GM12878 (cell line): ENCODE measurements at regions not wholly inside any gene's neighbourhood (a gene's known extent, or its start where the extent isn't known, plus 50 kb on each side); places are given as distances from the start of the nearest gene placed in this dataset.

Experiments used
- ATAC-seq: fragments of 200-7000 bp; cut with Tn5 transposase; 3 replicates; pipeline ENCODE4 v1.9.1; 2020; ENCODE audit warnings: mild to moderate bottlenecking, moderate library complexity
- BruUV-seq: library from RNA; stranded (reverse); fragments of 400-500 nt; replicated peaks from 2 replicates; lab custom pipeline; 2021; lab: Mats Ljungman, UMichigan
- CTCF ChIA-PET: fragments of 300-600 bp; sonication (Branson Sonifier 250); formaldehyde crosslinking; extraction: SDS; loops from one replicate; lab custom pipeline; 2021; ENCODE audit warnings: inconsistent platforms; lab: Yijun Ruan, JAX
- POLR2A ChIA-PET: fragments of 350-600 bp; formaldehyde crosslinking; extraction: SDS; loops from one replicate; lab custom pipeline; 2021; ENCODE audit warnings: inconsistent platforms; lab: Charles Lee
- RAD21 ChIA-PET: fragments of 300-600 bp; sonication (Branson Sonifier 250); formaldehyde crosslinking; loops from one replicate; lab custom pipeline; 2023; ENCODE audit warnings: antibody characterized with exemption; ENCODE audit not compliant: unreplicated experiment; lab: Charles Lee
- SMC1A ChIA-PET: fragments of 300-600 bp; sonication (Branson Sonifier 250); formaldehyde crosslinking; loops from one replicate; lab custom pipeline; 2023; ENCODE audit not compliant: unreplicated experiment, uncharacterized antibody; lab: Charles Lee
- DNase-seq: peaks from one replicate; pipeline ENCODE4 v3.0.0-alpha.2; 2011; ENCODE audit warnings: low read depth, low spot score
- FAIRE-seq: peaks from 3 replicates; lab custom pipeline; 2011; peaks lifted over from hg19 to GRCh38; lab: Jason Lieb, UNC
- H2AFZ ChIP-seq: 2 replicates; pipeline ENCODE4 v1.6.0; 2011; ENCODE audit warnings: low read depth, low read length, control low read depth; ENCODE audit not compliant: control insufficient read depth
- H3K27ac ChIP-seq: 2 replicates; pipeline ENCODE4 v1.5.1; 2011; ENCODE audit warnings: control low read depth; ENCODE audit not compliant: control insufficient read depth, insufficient read depth
- H3K27me3 ChIP-seq, 2 experiments: replicated peaks in 1 of 2; 2 replicates each; pipeline versions ENCODE4 v1.6.0 to v1.6.1; 2011; ENCODE audit warnings: low read length in 1 of 2; ENCODE audit not compliant: control insufficient read depth in 2 of 2, insufficient read depth in 2 of 2
- H3K36me3 ChIP-seq, 2 experiments: 2 replicates each; pipeline ENCODE4 v1.5.1; 2011; ENCODE audit warnings: low read length in 1 of 2; ENCODE audit not compliant: control insufficient read depth in 2 of 2, insufficient read depth in 2 of 2
- H3K4me1 ChIP-seq: 2 replicates; pipeline ENCODE4 v1.6.1; 2011; ENCODE audit warnings: mild to moderate bottlenecking, low read length, moderate library complexity, mixed read lengths; ENCODE audit not compliant: control insufficient read depth, insufficient read depth
- H3K4me2 ChIP-seq: 2 replicates; pipeline ENCODE4 v1.6.0; 2011; ENCODE audit warnings: control low read depth; ENCODE audit not compliant: control insufficient read depth, insufficient read depth
- H3K4me3 ChIP-seq: fragments of 200-600 bp; sonication (generic); 2 replicates; pipeline ENCODE4 v1.5.1; 2016
- H3K79me2 ChIP-seq: 2 replicates; pipeline ENCODE4 v1.6.0; 2011; ENCODE audit warnings: low read length; ENCODE audit not compliant: control insufficient read depth, insufficient read depth
- H3K9ac ChIP-seq: 2 replicates; pipeline ENCODE4 v1.8.0; 2011; ENCODE audit warnings: low read length, control low read depth, mixed read lengths; ENCODE audit not compliant: control insufficient read depth, insufficient read depth
- H3K9me3 ChIP-seq: replicated peaks from 3 replicates; pipeline ENCODE4 v1.5.1; 2011; ENCODE audit warnings: mild to moderate bottlenecking, low read length; ENCODE audit not compliant: control insufficient read depth, insufficient read depth
- H4K20me1 ChIP-seq: 2 replicates; pipeline ENCODE4 v1.6.0; 2011; ENCODE audit not compliant: control insufficient read depth, insufficient read depth
- ATF3 ChIP-seq: IDR thresholded peaks from 2 replicates; pipeline ENCODE4 v1.6.1; 2011; ENCODE audit warnings: low read depth, mild to moderate bottlenecking, low read length, moderate library complexity, borderline replicate concordance; ENCODE audit errors: extremely low read depth
- CEBPB ChIP-seq, 2 experiments: fragments of 150-350 bp in 1 of 2; IDR thresholded peaks; 2 replicates each; pipeline ENCODE4 v1.6.1; 2012 to 2014; ENCODE audit warnings: low read depth in 2 of 2, low read length in 2 of 2, borderline replicate concordance in 1 of 2, inconsistent platforms in 1 of 2
- CHD1 ChIP-seq: IDR thresholded peaks from 2 replicates; pipeline ENCODE4 v1.6.1; 2012; ENCODE audit warnings: low read depth, low read length, improper control_type of control experiment
- CTCF ChIP-seq, 3 experiments: IDR thresholded peaks in 2 of 3; conservative IDR thresholded peaks in 1 of 3; 2 replicates each; pipeline ENCODE4 v1.5.1; 2011; ENCODE audit warnings: low read depth in 3 of 3, low read length in 3 of 3, mild to moderate bottlenecking in 3 of 3, control low read depth in 2 of 3, moderate library complexity in 2 of 3, inconsistent platforms in 1 of 3, mixed read lengths in 1 of 3; ENCODE audit not compliant: control insufficient read depth in 2 of 3, insufficient read depth in 1 of 3; ENCODE audit errors: extremely low read depth in 1 of 3
- IRF4 ChIP-seq: IDR thresholded peaks from 2 replicates; pipeline ENCODE4 v1.6.1; 2011; ENCODE audit warnings: low read depth, low read length
- MXI1 ChIP-seq: fragments of 150-350 bp; IDR thresholded peaks from 2 replicates; pipeline ENCODE4 v1.6.1; 2011; ENCODE audit warnings: low read depth, mild to moderate bottlenecking, inconsistent platforms, low read length, improper control_type of control experiment
- NFYB ChIP-seq: IDR thresholded peaks from 2 replicates; pipeline ENCODE4 v1.6.1; 2011; ENCODE audit warnings: low read depth, mild to moderate bottlenecking, low read length, improper control_type of control experiment, moderate library complexity; ENCODE audit not compliant: insufficient read depth
- NR2F1 ChIP-seq: fragments of 450-650 bp; conservative IDR thresholded peaks from 2 replicates; pipeline ENCODE4 v1.6.1; 2017; ENCODE audit warnings: mild to moderate bottlenecking
- PBX3 ChIP-seq: IDR thresholded peaks from 2 replicates; pipeline ENCODE4 v1.6.1; 2011; ENCODE audit warnings: mild to moderate bottlenecking, low read depth, low read length, moderate library complexity; ENCODE audit not compliant: insufficient replicate concordance
- RAD51 ChIP-seq: fragments of 450-650 bp; IDR thresholded peaks from 2 replicates; pipeline ENCODE4 v1.6.1; 2016; ENCODE audit warnings: moderate library complexity, mild to moderate bottlenecking, inconsistent platforms
- RELA ChIP-seq: fragments of 450-650 bp; IDR thresholded peaks from 2 replicates; pipeline ENCODE4 v1.8.0; 2014; ENCODE audit warnings: borderline replicate concordance; ENCODE audit not compliant: partially characterized antibody
- USF1 ChIP-seq: IDR thresholded peaks from 2 replicates; pipeline ENCODE4 v1.6.1; 2011; ENCODE audit warnings: borderline replicate concordance, low read depth, mild to moderate bottlenecking, moderate library complexity, mixed read lengths, low read length; ENCODE audit not compliant: insufficient read depth; ENCODE audit errors: extremely low read length
- ZBED1 ChIP-seq: IDR thresholded peaks from 2 replicates; pipeline ENCODE4 v1.6.1; 2016; ENCODE audit warnings: borderline replicate concordance
- ZNF207 ChIP-seq: fragments of 450-650 bp; IDR thresholded peaks from 2 replicates; pipeline ENCODE4 v1.6.1; 2014; ENCODE audit warnings: antibody characterized with exemption, mild to moderate bottlenecking, borderline replicate concordance
- WGBS: methylation state at CpG from one replicate; pipeline ENCODE4 v1.1.6; 2016; ENCODE audit warnings: low lambda C conversion rate; ENCODE audit not compliant: insufficient replicate concordance, insufficient coverage; ENCODE audit errors: missing lambda C conversion rate; 5-methylcytosine and 5-hydroxymethylcytosine counted together
- in situ Hi-C: fragments of 300-500 bp; cut with MboI; formaldehyde crosslinking; loops from 9 replicates; pipeline ENCODE4 v1.14.3; 2018; ENCODE audit warnings: mixed read lengths
- intact Hi-C: fragments of 100-400 bp; cut with micrococcal nuclease; formaldehyde crosslinking; loops from one replicate; pipeline ENCODE4 v1.14.2; 2022; ENCODE audit not compliant: unreplicated experiment

- no peak overlapping the region for H3K9ac ChIP-seq
- ChIA-PET SMC1A (interaction anchor here (0.7 to 1.6 kb wide), 2 partner anchors 24 to 105 kb away, joined by 3 to 4 read pairs; no protein-coding TSS in a partner anchor), POLR2A (no interaction called here), RAD21 (no interaction called here)
- DNase-seq (no peak), FAIRE-seq (no peak), ATAC-seq (no peak)
- H3K4me3 ChIP-seq = no peak overlapping the region
- H3K4me1 ChIP-seq = no peaks in the 10 kb centered on the region
- no peaks in the 10 kb centered on the region for H3K36me3 ChIP-seq
- H3K27me3 ChIP-seq = no peaks in the 10 kb centered on the region
- H3K4me2 ChIP-seq = no peak overlapping the region
- 26% methylated on average over 2 of the region's 2 CpGs for WGBS
- TF ChIP-seq NFYB (no peak), ZNF207 (no peak), CEBPB (IDR thresholded peaks at IDR 0.05; ENCODE audit: borderline replicate concordance in 1 of 2, low read depth in 2 of 2, low read length in 2 of 2) (no peak), NR2F1 (no peak), MXI1 (no peak), PBX3 (no peak), CHD1 (no peak), RELA (no peak), ZBED1 (no peak), ATF3 (no peak), CTCF (IDR thresholded peaks at IDR 0.05 in 2 of 3, conservative IDR thresholded peaks at IDR 0.05 in 1 of 3; ENCODE audit: control insufficient read depth in 2 of 3, extremely low read depth in 1 of 3, insufficient read depth in 1 of 3, low read depth in 3 of 3, low read length in 3 of 3) (no peak), USF1 (no peak), RAD51 (no peak), IRF4 (no peak)
- TF ChIP-seq, all 136 proteins: peak for 0
- no peaks in the 10 kb centered on the region for H3K79me2 ChIP-seq
- H3K9me3 ChIP-seq = no peaks in the 10 kb centered on the region; the same call in 2 of the 3 replicates
- CTCF ChIA-PET = no interaction called here
- in situ Hi-C loops (loop anchor here (25.0 kb wide), 1 partner anchor 521 kb away; no protein-coding TSS in a partner anchor), intact Hi-C loops (no loop called here)
- BruUV-seq = no TSS peak
- H4K20me1 ChIP-seq = no peaks in the 10 kb centered on the region
- H3K27ac ChIP-seq = no peak overlapping the region
- no peak overlapping the region for H2AFZ ChIP-seq
These were observed 63.2 kb upstream of the UGT2B7 start for GRCh38 chr4:69032847-69033638.
